Lower leg skin (tissue), 3 donors: ENCODE measurements at regions not wholly inside any gene's neighbourhood (a gene's known extent, or its start where the extent isn't known, plus 50 kb on each side); places are given as distances from the start of the nearest gene placed in this dataset.

Source experiments
- CTCF ChIP-seq, 3 donors: fragments of 450-650 bp; IDR thresholded peaks; one replicate each; pipeline ENCODE4 v1.5.1; 2016; ENCODE audit warnings: antibody characterized with exemption in 3 of 3, mild to moderate bottlenecking in 3 of 3, moderate library complexity in 2 of 3
- POLR2A ChIP-seq, 2 donors: fragments of 450-650 bp; IDR thresholded peaks; one replicate each; pipeline ENCODE4 v1.6.1; 2016 to 2017; ENCODE audit warnings: antibody characterized with exemption in 2 of 2, mild to moderate bottlenecking in 1 of 2, moderate library complexity in 1 of 2

GRCh38 chrX:110951472-110952269 lies 144.3 kb upstream of the PAK3 start:
- no peak for TF ChIP-seq POLR2A (IDR thresholded peaks at IDR 0.05)
- TF ChIP-seq CTCF (IDR thresholded peaks at IDR 0.05): no peak
